NB4 (cell line): ENCODE measurements at regions not wholly inside any gene's neighbourhood (a gene's known extent, or its start where the extent isn't known, plus 50 kb on each side); places are given as distances from the start of the nearest gene placed in this dataset.

Experiments used
- MYC ChIP-seq: IDR thresholded peaks from 2 replicates; pipeline ENCODE4 v1.6.1; 2011; ENCODE audit warnings: low read depth, low read length
- POLR2A ChIP-seq: IDR thresholded peaks from 2 replicates; pipeline ENCODE4 v1.6.1; 2011; ENCODE audit warnings: mild to moderate bottlenecking; ENCODE audit not compliant: insufficient read length; ENCODE audit errors: extremely low read depth
- TF ChIP-seq, protein P1 (sequence below): IDR thresholded peaks from one replicate; pipeline ENCODE4 v1.5.1; 2012; ENCODE audit warnings: low read depth, low read length
- TF ChIP-seq, protein P2 (sequence below): IDR thresholded peaks from 2 replicates; pipeline ENCODE4 v1.6.1; 2011; ENCODE audit warnings: low read depth, low read length

DNA sequence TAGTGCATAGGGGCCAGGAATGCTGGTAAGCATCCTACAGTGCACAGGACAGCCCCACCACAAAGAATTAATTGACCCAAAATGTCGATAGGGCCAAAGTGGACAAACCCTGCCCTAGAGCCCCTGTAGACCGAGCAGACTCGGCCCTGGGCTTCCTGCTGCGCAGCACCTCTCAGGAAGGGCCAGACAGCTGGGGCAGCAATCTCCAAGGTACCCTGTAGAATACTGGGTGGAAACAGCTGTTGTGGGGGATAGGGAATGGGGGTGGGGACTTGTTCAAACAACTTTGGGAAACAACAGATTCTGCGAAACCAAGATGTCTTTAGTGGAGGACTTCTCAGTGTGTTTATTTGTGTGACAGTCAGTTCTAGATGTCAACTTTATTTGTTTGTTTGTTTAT is 67.1 kb downstream of the MRPL46 start:
- TF ChIP-seq, protein P1, sequence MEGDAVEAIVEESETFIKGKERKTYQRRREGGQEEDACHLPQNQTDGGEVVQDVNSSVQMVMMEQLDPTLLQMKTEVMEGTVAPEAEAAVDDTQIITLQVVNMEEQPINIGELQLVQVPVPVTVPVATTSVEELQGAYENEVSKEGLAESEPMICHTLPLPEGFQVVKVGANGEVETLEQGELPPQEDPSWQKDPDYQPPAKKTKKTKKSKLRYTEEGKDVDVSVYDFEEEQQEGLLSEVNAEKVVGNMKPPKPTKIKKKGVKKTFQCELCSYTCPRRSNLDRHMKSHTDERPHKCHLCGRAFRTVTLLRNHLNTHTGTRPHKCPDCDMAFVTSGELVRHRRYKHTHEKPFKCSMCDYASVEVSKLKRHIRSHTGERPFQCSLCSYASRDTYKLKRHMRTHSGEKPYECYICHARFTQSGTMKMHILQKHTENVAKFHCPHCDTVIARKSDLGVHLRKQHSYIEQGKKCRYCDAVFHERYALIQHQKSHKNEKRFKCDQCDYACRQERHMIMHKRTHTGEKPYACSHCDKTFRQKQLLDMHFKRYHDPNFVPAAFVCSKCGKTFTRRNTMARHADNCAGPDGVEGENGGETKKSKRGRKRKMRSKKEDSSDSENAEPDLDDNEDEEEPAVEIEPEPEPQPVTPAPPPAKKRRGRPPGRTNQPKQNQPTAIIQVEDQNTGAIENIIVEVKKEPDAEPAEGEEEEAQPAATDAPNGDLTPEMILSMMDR: no peak
- TF ChIP-seq POLR2A: no peak
- TF ChIP-seq, protein P2, sequence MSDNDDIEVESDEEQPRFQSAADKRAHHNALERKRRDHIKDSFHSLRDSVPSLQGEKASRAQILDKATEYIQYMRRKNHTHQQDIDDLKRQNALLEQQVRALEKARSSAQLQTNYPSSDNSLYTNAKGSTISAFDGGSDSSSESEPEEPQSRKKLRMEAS: no peak
- TF ChIP-seq MYC: no peak
